ENCODE measurements at regions not wholly inside any gene's neighbourhood (a gene's known extent, or its start where the extent isn't known, plus 50 kb on each side); places are given as distances from the start of the nearest gene placed in this dataset.

GRCh38 chr22:44608597-44609399, 93.2 kb upstream of the PRR5 start:
- no peak overlapping the region for H3K27ac ChIP-seq
- no peak for TF ChIP-seq ZFX (IDR thresholded peaks at IDR 0.05)
- TF ChIP-seq, protein P1, sequence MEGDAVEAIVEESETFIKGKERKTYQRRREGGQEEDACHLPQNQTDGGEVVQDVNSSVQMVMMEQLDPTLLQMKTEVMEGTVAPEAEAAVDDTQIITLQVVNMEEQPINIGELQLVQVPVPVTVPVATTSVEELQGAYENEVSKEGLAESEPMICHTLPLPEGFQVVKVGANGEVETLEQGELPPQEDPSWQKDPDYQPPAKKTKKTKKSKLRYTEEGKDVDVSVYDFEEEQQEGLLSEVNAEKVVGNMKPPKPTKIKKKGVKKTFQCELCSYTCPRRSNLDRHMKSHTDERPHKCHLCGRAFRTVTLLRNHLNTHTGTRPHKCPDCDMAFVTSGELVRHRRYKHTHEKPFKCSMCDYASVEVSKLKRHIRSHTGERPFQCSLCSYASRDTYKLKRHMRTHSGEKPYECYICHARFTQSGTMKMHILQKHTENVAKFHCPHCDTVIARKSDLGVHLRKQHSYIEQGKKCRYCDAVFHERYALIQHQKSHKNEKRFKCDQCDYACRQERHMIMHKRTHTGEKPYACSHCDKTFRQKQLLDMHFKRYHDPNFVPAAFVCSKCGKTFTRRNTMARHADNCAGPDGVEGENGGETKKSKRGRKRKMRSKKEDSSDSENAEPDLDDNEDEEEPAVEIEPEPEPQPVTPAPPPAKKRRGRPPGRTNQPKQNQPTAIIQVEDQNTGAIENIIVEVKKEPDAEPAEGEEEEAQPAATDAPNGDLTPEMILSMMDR (conservative IDR thresholded peaks at IDR 0.05): no peak

DNA sequence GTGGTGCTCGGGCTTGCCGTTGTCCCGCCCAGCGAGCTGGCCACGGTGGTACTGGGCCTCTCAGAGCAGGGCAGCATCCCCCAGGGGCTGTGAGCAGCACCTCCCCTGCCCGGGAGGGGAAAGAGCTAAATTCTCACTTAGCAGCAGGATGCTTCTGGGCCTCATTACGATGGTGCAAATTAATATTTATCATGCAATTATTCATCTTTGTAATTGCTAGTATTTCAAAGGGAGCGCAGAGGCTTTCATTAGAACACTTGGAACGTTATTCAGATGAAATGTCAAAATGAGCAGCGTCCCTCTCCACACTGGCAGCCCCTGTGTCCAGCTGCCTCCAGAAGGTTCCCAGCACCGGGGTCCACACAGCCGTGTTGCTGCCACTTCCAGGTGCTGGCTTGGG, 95.9 kb upstream of the PRR5 start:
- TF ChIP-seq, protein P1 (conservative IDR thresholded peaks at IDR 0.05): no peak
- no peak for TF ChIP-seq ZFX (IDR thresholded peaks at IDR 0.05)
- H3K27ac ChIP-seq: no peak overlapping the region

GRCh38 chr22:44605486-44605885, 96.5 kb upstream of the PRR5 start:
- H3K27ac ChIP-seq: no peak overlapping the region
- TF ChIP-seq, protein P1 (conservative IDR thresholded peaks at IDR 0.05): no peak
- no peak for TF ChIP-seq ZFX (IDR thresholded peaks at IDR 0.05)

GRCh38 chr22:44604991-44605390, 97.0 kb upstream of the PRR5 start:
- TF ChIP-seq, protein P1 (conservative IDR thresholded peaks at IDR 0.05): no peak
- TF ChIP-seq ZFX (IDR thresholded peaks at IDR 0.05): no peak
- H3K27ac ChIP-seq: no peak overlapping the region

- TF ChIP-seq ZFX (IDR thresholded peaks at IDR 0.05): no peak
- TF ChIP-seq, protein P1 (conservative IDR thresholded peaks at IDR 0.05): no peak
- no peak overlapping the region for H3K27ac ChIP-seq
These were observed 97.5 kb upstream of the PRR5 start for GRCh38 chr22:44604455-44604854.

DNA sequence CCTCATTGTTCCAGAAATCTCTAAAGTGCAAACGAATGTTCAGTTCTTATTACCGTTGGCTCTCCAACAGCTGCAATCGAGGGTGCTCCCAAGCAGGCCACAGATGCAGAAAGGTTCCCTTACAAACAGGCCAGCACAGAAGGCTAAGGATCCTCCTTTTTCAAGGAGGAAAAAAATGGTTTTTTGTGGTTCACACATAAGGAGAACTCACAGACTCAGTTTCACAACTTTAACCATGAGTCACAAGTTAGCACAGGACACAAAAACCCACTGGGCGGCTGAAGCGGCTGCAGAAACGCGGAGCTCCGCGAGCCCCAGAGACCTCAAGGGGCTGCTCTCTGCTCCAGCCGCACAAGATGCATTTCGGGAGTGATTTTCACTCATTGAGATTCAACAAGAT, 98.2 kb upstream of the PRR5 start:
- H3K27ac ChIP-seq: no peak overlapping the region
- TF ChIP-seq, protein P1 (conservative IDR thresholded peaks at IDR 0.05): no peak
- TF ChIP-seq ZFX (IDR thresholded peaks at IDR 0.05): no peak

DNA sequence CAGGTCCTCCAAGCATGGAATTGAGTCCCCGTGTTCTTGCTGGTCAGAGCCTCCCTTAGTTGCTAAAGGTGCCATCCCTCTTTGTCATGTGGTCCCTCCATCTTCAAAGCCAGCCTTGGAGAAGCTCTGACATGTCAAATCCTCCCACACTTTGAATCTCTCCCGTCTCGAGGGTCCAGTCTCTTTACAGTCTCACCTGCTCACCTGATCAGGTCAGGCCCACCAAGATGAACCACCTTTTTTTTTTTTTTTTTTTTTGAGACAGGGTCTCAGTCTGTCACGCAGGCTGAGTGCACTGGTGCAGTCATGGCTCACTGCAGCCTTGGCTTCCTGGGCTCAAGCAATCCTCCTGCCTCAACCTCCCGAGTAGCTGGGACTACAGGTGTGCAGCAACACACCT, 100.3 kb upstream of the PRR5 start:
- TF ChIP-seq ZFX (IDR thresholded peaks at IDR 0.05): no peak
- TF ChIP-seq, protein P1 (conservative IDR thresholded peaks at IDR 0.05): no peak
- H3K27ac ChIP-seq: no peak overlapping the region
